ENCODE measurements at regions not wholly inside any gene's neighbourhood (a gene's known extent, or its start where the extent isn't known, plus 50 kb on each side); places are given as distances from the start of the nearest gene placed in this dataset.
"Not testable (repeated sequence)": the region's sequence is repeated elsewhere in the genome, so short reads cannot be mapped to it uniquely, and the experiment has no call there.

DNA sequence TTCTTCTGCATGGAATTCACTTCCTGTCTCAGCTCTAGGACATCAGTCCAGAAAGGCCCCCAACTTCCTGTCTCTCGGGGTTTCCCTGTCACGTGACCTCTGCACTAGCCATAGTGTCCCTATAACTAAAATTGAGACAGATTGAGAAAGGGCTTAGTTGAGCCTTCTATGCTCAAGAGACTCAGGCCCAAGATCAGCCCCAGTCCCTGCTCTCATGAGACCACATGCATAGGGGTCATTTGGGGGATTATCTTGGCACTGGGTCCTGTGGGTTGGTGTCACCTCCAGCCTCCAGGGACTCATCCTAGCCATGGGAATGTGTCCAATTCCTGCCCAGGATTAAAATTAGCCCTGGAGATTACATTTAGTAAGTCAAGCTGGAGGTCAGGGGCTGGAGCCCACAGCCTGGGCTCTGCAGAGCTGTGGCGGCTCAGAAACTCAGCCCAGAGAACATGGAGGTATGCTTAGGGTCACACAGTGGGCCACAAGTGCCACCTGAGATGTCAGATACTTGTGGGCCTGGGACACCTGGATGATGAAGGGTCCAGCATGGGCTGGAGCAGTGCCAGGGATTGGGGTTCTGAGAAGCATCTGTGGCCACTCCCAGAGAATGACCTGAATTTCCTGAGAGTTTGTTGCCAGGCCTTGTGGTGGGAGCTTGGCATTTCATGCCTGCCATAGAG lies 174.3 kb upstream of the TPTE start:
- TF ChIP-seq, protein P1, sequence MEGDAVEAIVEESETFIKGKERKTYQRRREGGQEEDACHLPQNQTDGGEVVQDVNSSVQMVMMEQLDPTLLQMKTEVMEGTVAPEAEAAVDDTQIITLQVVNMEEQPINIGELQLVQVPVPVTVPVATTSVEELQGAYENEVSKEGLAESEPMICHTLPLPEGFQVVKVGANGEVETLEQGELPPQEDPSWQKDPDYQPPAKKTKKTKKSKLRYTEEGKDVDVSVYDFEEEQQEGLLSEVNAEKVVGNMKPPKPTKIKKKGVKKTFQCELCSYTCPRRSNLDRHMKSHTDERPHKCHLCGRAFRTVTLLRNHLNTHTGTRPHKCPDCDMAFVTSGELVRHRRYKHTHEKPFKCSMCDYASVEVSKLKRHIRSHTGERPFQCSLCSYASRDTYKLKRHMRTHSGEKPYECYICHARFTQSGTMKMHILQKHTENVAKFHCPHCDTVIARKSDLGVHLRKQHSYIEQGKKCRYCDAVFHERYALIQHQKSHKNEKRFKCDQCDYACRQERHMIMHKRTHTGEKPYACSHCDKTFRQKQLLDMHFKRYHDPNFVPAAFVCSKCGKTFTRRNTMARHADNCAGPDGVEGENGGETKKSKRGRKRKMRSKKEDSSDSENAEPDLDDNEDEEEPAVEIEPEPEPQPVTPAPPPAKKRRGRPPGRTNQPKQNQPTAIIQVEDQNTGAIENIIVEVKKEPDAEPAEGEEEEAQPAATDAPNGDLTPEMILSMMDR (IDR thresholded peaks at IDR 0.05; ENCODE audit: insufficient read depth, low read depth, low read length): not testable (repeated sequence)
- not testable (repeated sequence) for TF ChIP-seq EZH2 (IDR thresholded peaks at IDR 0.05; ENCODE audit: insufficient read depth, low read length)

All from astrocyte (in vitro differentiated cells and primary cell).